A549 (cell line): ENCODE measurements at regions not wholly inside any gene's neighbourhood (a gene's known extent, or its start where the extent isn't known, plus 50 kb on each side); places are given as distances from the start of the nearest gene placed in this dataset.

Source experiments
- ATAC-seq, 2 experiments: fragments of 200-7000 bp in 1 of 2; fragments of >200 bp in 1 of 2; cut with Nextera tagmentation in 1 of 2; cut with Tn5 transposase in 1 of 2; 3 replicates each; pipeline versions ENCODE4 v1.8.0 to v1.9.1; 2018 to 2020; ENCODE audit warnings: mild to moderate bottlenecking in 1 of 2, moderate library complexity in 1 of 2
- CTCF ChIA-PET: fragments of 300-600 bp; sonication (Branson Sonifier 250); formaldehyde crosslinking; extraction: SDS; loops from one replicate; lab custom pipeline; 2021; ENCODE audit warnings: antibody characterized with exemption, inconsistent platforms; lab: Yijun Ruan, JAX
- POLR2A ChIA-PET: fragments of 350-600 bp; formaldehyde crosslinking; extraction: SDS; loops from one replicate; lab custom pipeline; 2021; ENCODE audit warnings: antibody characterized with exemption, inconsistent platforms; lab: Yijun Ruan, JAX
- DNase-seq, 2 experiments: peaks; one replicate each; pipeline versions ENCODE4 v3.0.0 to v3.0.0-alpha.2; 2011 to 2016; ENCODE audit warnings: low read depth in 1 of 2, low spot score in 1 of 2
- FAIRE-seq: peaks from 2 replicates; lab custom pipeline; 2011; peaks lifted over from hg19 to GRCh38; lab: Jason Lieb, UNC
- H3K27ac ChIP-seq, 2 experiments: fragments of >200 bp; sonication (Bioruptor Twin); formaldehyde crosslinking; 3 replicates each; pipeline ENCODE4 v1.5.1; 2016 to 2017
- H3K4me1 ChIP-seq: fragments of >200 bp; sonication (Bioruptor Twin); formaldehyde crosslinking; 3 replicates; pipeline ENCODE4 v1.6.1; 2016
- H3K4me2 ChIP-seq: fragments of >200 bp; sonication (Bioruptor Twin); formaldehyde crosslinking; 3 replicates; pipeline ENCODE4 v1.6.1; 2016
- H3K4me3 ChIP-seq: fragments of >200 bp; sonication (Bioruptor Twin); formaldehyde crosslinking; 3 replicates; pipeline ENCODE4 v1.5.1; 2016
- H3K9me3 ChIP-seq: fragments of >200 bp; sonication (Bioruptor Twin); formaldehyde crosslinking; 3 replicates; pipeline ENCODE4 v1.6.1; 2016
- BHLHE40 ChIP-seq: IDR thresholded peaks from 2 replicates; pipeline ENCODE4 v1.6.1; 2012; ENCODE audit warnings: low read depth, low read length, inconsistent platforms
- CBX8 ChIP-seq: fragments of 200-600 bp; sonication (generic); IDR thresholded peaks from 2 replicates; pipeline ENCODE4 v1.6.1; 2016
- CHD2 ChIP-seq: fragments of 150-350 bp; IDR thresholded peaks from 2 replicates; pipeline ENCODE4 v1.6.1; 2014; ENCODE audit warnings: low read length; ENCODE audit not compliant: partially characterized antibody
- CHD4 ChIP-seq: fragments of 200-600 bp; sonication (generic); IDR thresholded peaks from 2 replicates; pipeline ENCODE4 v1.6.1; 2016; ENCODE audit warnings: antibody characterized with exemption, mild to moderate bottlenecking, borderline replicate concordance
- EHMT2 ChIP-seq: fragments of 200-600 bp; sonication (generic); IDR thresholded peaks from 2 replicates; pipeline ENCODE4 v1.6.1; 2016; ENCODE audit warnings: antibody characterized with exemption, low read depth, mild to moderate bottlenecking, moderate library complexity
- EP300 ChIP-seq, 2 experiments: fragments of >200 bp; sonication (Bioruptor Twin); formaldehyde crosslinking; IDR thresholded peaks; 2 replicates in 1 of 2; 3 replicates in 1 of 2; pipeline ENCODE4 v1.6.1; 2016 to 2017
- FOSL2 ChIP-seq, 2 experiments: fragments of 450-650 bp in 1 of 2; fragments of >200 bp in 1 of 2; sonication (Bioruptor Twin) in 1 of 2; formaldehyde crosslinking; IDR thresholded peaks; 2 replicates each; pipeline versions ENCODE4 v1.5.0 to v1.6.1; 2016 to 2020; ENCODE audit warnings: mild to moderate bottlenecking in 1 of 2, moderate library complexity in 1 of 2
- FOXS1 ChIP-seq: fragments of 250-450 bp; sonication (Bioruptor Pico); IDR thresholded peaks from 2 replicates; pipeline ENCODE4 v1.5.0; 2020; ENCODE audit warnings: mild to moderate bottlenecking, moderate library complexity
- GATA3 ChIP-seq: IDR thresholded peaks from 2 replicates; pipeline ENCODE4 v1.6.1; 2012; ENCODE audit warnings: borderline replicate concordance
- HDAC2 ChIP-seq: fragments of 200-600 bp; sonication (generic); IDR thresholded peaks from 2 replicates; pipeline ENCODE4 v1.6.1; 2016
- HOXB13 ChIP-seq: fragments of 250-450 bp; sonication (Bioruptor Pico); IDR thresholded peaks from 2 replicates; pipeline ENCODE4 v1.5.0; 2020; ENCODE audit warnings: low read depth, mild to moderate bottlenecking, moderate library complexity
- HOXB5 ChIP-seq: fragments of 250-450 bp; sonication (Bioruptor Pico); IDR thresholded peaks from 2 replicates; pipeline ENCODE4 v1.5.0; 2020; ENCODE audit warnings: mild to moderate bottlenecking, moderate library complexity
- KDM5A ChIP-seq: fragments of 200-600 bp; sonication (generic); IDR thresholded peaks from 2 replicates; pipeline ENCODE4 v1.6.1; 2016; ENCODE audit warnings: antibody characterized with exemption, mild to moderate bottlenecking
- MAFK ChIP-seq: fragments of 450-650 bp; IDR thresholded peaks from 2 replicates; pipeline ENCODE4 v1.6.1; 2014; ENCODE audit not compliant: partially characterized antibody
- MYC ChIP-seq: IDR thresholded peaks from 2 replicates; pipeline ENCODE4 v1.6.1; 2012; ENCODE audit warnings: mild to moderate bottlenecking, inconsistent platforms, low read length, improper control_type of control experiment, borderline replicate concordance
- NR3C1 ChIP-seq: fragments of >200 bp; sonication (Bioruptor Twin); formaldehyde crosslinking; IDR thresholded peaks from 3 replicates; pipeline ENCODE4 v1.6.1; 2017
- POLR2A ChIP-seq: IDR thresholded peaks from 2 replicates; pipeline ENCODE4 v1.6.1; 2012; ENCODE audit warnings: mild to moderate bottlenecking, low read length
- POLR2AphosphoS2 ChIP-seq: conservative IDR thresholded peaks from 2 replicates; pipeline ENCODE4 v1.6.1; 2012; ENCODE audit warnings: low read length, improper control_type of control experiment, inconsistent platforms
- RAD21 ChIP-seq, 2 experiments: fragments of >200 bp in 1 of 2; sonication (Bioruptor Twin) in 1 of 2; formaldehyde crosslinking in 1 of 2; IDR thresholded peaks in 1 of 2; conservative IDR thresholded peaks in 1 of 2; 2 replicates in 1 of 2; 3 replicates in 1 of 2; pipeline ENCODE4 v1.6.1; 2012 to 2018; ENCODE audit warnings: inconsistent platforms in 1 of 2
- RARB ChIP-seq: fragments of 250-450 bp; sonication (Bioruptor Pico); IDR thresholded peaks from 2 replicates; pipeline ENCODE4 v1.8.0; 2021; ENCODE audit warnings: mild to moderate bottlenecking, moderate library complexity
- RCOR1 ChIP-seq: fragments of 150-350 bp; IDR thresholded peaks from 2 replicates; pipeline ENCODE4 v1.6.1; 2014; ENCODE audit warnings: antibody characterized with exemption, low read length, low read depth
- RFX5 ChIP-seq: fragments of 450-650 bp; IDR thresholded peaks from 2 replicates; pipeline ENCODE4 v1.7.1; 2014; ENCODE audit warnings: antibody characterized with exemption, mild to moderate bottlenecking, moderate library complexity
- SMC3 ChIP-seq: fragments of >200 bp; sonication (Bioruptor Twin); formaldehyde crosslinking; IDR thresholded peaks from 3 replicates; pipeline ENCODE4 v1.6.1; 2018; ENCODE audit warnings: inconsistent platforms
- SREBF2 ChIP-seq: fragments of 450-650 bp; IDR thresholded peaks from 2 replicates; pipeline ENCODE4 v1.6.1; 2014; ENCODE audit warnings: mild to moderate bottlenecking, moderate library complexity
- TFCP2L1 ChIP-seq: fragments of 250-450 bp; sonication (Bioruptor Pico); IDR thresholded peaks from 2 replicates; pipeline ENCODE4 v1.5.0; 2021; ENCODE audit warnings: mild to moderate bottlenecking
- ZFP36 ChIP-seq: fragments of 450-650 bp; IDR thresholded peaks from 2 replicates; pipeline ENCODE4 v1.6.1; 2014; ENCODE audit warnings: borderline replicate concordance; ENCODE audit not compliant: partially characterized antibody
- ZNF302 ChIP-seq: fragments of 250-450 bp; sonication (Bioruptor Pico); IDR thresholded peaks from 2 replicates; pipeline ENCODE4 v1.9.0; 2021; ENCODE audit warnings: inconsistent platforms, mild to moderate bottlenecking, moderate library complexity
- WGBS: methylation state at CpG from one replicate; pipeline ENCODE4 v1.1.6; 2017; ENCODE audit errors: missing lambda C conversion rate; 5-methylcytosine and 5-hydroxymethylcytosine counted together
- TF ChIP-seq, protein P1 (sequence below): fragments of 250-450 bp; sonication (Bioruptor Pico); IDR thresholded peaks from 2 replicates; pipeline ENCODE4 v1.5.0; 2020; ENCODE audit warnings: low read depth, mild to moderate bottlenecking, moderate library complexity
- TF ChIP-seq, protein P2 (sequence below): fragments of 450-650 bp; IDR thresholded peaks from 2 replicates; pipeline ENCODE4 v1.6.1; 2014; ENCODE audit warnings: antibody characterized with exemption
- TF ChIP-seq, protein P3 (sequence below): IDR thresholded peaks from 2 replicates; pipeline ENCODE4 v1.6.1; 2012

DNA sequence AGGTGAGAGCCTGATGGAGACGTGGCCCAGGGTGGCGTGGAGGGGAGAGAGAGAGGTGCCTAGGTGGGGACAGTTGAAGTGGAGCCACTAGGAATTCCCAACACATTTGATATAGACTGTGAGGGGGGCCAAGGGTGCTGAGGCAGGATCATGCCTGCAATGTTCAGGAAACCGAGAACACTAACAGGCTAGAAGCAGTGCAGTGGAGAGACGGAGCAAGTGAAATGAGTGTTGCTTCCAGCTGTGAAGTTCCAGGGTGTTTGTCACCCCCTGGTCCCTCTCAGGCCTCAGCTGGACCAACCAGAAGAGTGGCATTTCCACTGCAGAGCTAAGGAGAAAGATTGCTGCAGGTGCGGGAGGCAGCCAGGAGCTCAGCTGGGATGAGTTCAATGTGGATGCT is 127.1 kb downstream of the RIPK4 start:
- Histone ChIP-seq H3K4me3 (no peak overlapping the region), H3K27ac (peak overlapping the region; percentile 5 to 63; a peak in 3 of 6 replicates), H3K4me1 (peaks cover 25% of the 10 kb centered on the region), H3K9me3 (0 out of 3 replicates have a peak, but pooled peaks cover 6% of the 10 kb centered on the region), H3K4me2 (no peak overlapping the region)
- WGBS, result 92% methylated on average over 5 of the region's 5 CpGs
- CTCF ChIA-PET, result interaction anchor here (0.6 kb wide), 1 partner anchor 13 kb away, joined by 3 read pairs; no protein-coding TSS in a partner anchor
- no peak for FAIRE-seq
- TF ChIP-seq POLR2A (no peak), MAFK (no peak), RARB (CRISPR knock-in tag) (no peak), ZFP36 (no peak), EP300 (IDR thresholded peaks at IDR 0.05) (no peak), FOXS1 (CRISPR knock-in tag) (no peak), CBX8 (no peak), TFCP2L1 (no peak), CHD4 (no peak), ZNF302 (CRISPR knock-in tag) (no peak), HDAC2 (no peak), EHMT2 (no peak), RFX5 (no peak)
- TF ChIP-seq, protein P1, sequence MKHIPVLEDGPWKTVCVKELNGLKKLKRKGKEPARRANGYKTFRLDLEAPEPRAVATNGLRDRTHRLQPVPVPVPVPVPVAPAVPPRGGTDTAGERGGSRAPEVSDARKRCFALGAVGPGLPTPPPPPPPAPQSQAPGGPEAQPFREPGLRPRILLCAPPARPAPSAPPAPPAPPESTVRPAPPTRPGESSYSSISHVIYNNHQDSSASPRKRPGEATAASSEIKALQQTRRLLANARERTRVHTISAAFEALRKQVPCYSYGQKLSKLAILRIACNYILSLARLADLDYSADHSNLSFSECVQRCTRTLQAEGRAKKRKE, result no peak
- TF ChIP-seq, protein P2, sequence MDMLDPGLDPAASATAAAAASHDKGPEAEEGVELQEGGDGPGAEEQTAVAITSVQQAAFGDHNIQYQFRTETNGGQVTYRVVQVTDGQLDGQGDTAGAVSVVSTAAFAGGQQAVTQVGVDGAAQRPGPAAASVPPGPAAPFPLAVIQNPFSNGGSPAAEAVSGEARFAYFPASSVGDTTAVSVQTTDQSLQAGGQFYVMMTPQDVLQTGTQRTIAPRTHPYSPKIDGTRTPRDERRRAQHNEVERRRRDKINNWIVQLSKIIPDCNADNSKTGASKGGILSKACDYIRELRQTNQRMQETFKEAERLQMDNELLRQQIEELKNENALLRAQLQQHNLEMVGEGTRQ, result no peak
- POLR2A ChIA-PET, result no interaction called here
- DNase-seq, result no peak
- ATAC-seq, result no peak

DNA sequence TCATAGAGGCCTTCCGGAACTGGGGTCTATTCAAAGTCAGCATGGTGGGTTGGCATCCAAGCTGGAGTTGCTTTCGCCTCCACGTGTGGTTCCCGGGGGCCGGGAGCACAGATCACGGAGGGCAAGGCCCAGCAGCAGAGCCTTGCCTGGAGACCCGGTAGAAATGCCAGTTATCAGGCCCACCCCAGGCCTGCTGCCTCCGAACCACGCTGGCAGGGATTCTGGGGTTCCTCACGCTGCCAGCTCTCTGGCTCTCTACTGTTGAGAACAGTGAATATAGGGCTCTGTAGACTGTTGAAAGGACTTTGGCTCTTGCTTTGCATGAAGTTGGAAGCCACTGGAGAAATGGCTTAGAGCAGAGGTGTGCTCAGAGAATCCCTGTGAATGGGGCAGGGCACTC is 127.5 kb downstream of the RIPK4 start:
- Histone ChIP-seq H3K27ac (peak overlapping the region; percentile 5 to 63; a peak in 3 of 6 replicates), H3K4me1 (peaks cover 29% of the 10 kb centered on the region), H3K4me2 (no peak overlapping the region), H3K9me3 (0 out of 3 replicates have a peak, but pooled peaks cover 6% of the 10 kb centered on the region), H3K4me3 (no peak overlapping the region)
- ChIA-PET POLR2A (no interaction called here), CTCF (no interaction called here)
- DNase-seq, result no peak
- TF ChIP-seq HOXB5 (CRISPR knock-in tag), result no peak
- TF ChIP-seq ZNF302 (CRISPR knock-in tag), result no peak
- no peak for TF ChIP-seq SMC3
- TF ChIP-seq KDM5A, result no peak
- TF ChIP-seq RCOR1, result no peak
- no peak for TF ChIP-seq MYC
- TF ChIP-seq, protein P3, sequence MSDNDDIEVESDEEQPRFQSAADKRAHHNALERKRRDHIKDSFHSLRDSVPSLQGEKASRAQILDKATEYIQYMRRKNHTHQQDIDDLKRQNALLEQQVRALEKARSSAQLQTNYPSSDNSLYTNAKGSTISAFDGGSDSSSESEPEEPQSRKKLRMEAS, result no peak
- TF ChIP-seq HOXB13 (CRISPR knock-in tag), result no peak
- TF ChIP-seq TFCP2L1, result no peak
- TF ChIP-seq CHD2, result no peak
- no peak for TF ChIP-seq BHLHE40
- no peak for TF ChIP-seq NR3C1
- TF ChIP-seq HDAC2, result no peak
- ATAC-seq, result no peak
- 90% methylated on average over 10 of the region's 10 CpGs for WGBS
- FAIRE-seq, result no peak

DNA sequence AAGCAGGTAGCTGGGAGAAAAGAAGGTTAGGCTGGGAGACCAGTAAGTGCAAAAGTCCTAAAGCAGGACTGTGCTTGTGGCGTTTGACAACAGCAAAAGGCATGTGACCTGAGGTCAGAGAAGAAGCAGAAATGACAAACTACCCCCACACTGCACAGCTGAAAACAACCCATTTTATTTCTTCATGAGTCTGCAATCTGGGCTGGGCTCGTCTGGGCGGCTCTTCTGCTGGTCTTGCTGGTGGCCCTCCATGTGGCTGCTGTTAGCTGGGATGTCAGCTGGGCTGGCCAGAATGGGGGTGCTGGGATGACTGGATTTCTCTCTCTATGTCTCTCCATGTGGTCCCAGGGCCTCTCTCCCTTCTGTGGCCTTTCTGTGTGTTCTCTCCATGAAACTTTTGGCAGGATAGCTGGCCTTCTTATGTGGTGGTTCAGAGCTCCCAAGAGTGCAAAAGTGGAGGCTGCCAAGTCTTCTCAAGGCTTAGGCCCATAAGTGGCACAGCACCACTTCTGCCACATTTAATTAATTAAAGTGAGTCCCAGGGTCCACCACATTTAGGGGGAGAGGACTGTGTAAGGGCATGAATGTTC is 128.6 kb downstream of the RIPK4 start:
- POLR2A ChIA-PET, result no interaction called here
- H3K4me2 ChIP-seq, result no peak overlapping the region
- H3K27ac ChIP-seq, result peak overlapping the region in 1 of 2 experiments; percentile 16; a peak in 1 of 6 replicates
- no peak for TF ChIP-seq FOSL2 (IDR thresholded peaks at IDR 0.05)
- no peak for TF ChIP-seq FOSL2 (CRISPR knock-in tag; IDR thresholded peaks at IDR 0.05)
- TF ChIP-seq MYC, result no peak
- TF ChIP-seq SREBF2, result no peak
- TF ChIP-seq KDM5A, result no peak
- no peak for TF ChIP-seq POLR2AphosphoS2
- no peak for TF ChIP-seq RAD21 (conservative IDR thresholded peaks at IDR 0.05 in 1 of 2, IDR thresholded peaks at IDR 0.05 in 1 of 2)
- no peak for TF ChIP-seq POLR2A
- no peak for TF ChIP-seq ZNF302 (CRISPR knock-in tag)
- no peak for TF ChIP-seq GATA3
- TF ChIP-seq, protein P1, result no peak
- TF ChIP-seq RARB (CRISPR knock-in tag), result no peak
- peaks cover 35% of the 10 kb centered on the region for H3K4me1 ChIP-seq
- DNase-seq, result no peak
- no peak overlapping the region for H3K4me3 ChIP-seq
- CTCF ChIA-PET, result interaction anchor here (0.6 kb wide), 1 partner anchor 1206 kb away, joined by 3 read pairs; no protein-coding TSS in a partner anchor
- no peak for ATAC-seq
- 85% methylated on average over 3 of the region's 3 CpGs for WGBS
- FAIRE-seq, result no peak
- 0 out of 3 replicates have a peak, but pooled peaks cover 6% of the 10 kb centered on the region for H3K9me3 ChIP-seq
